Muscle of back (tissue), 3 donors: ENCODE measurements at regions not wholly inside any gene's neighbourhood (a gene's known extent, or its start where the extent isn't known, plus 50 kb on each side); places are given as distances from the start of the nearest gene placed in this dataset.
"Not testable (repeated sequence)": the region's sequence is repeated elsewhere in the genome, so short reads cannot be mapped to it uniquely, and the experiment has no call there.

Source experiments
- DNase-seq, 3 donors: peaks; one replicate each; pipeline versions ENCODE4 v3.0.0 to v3.0.0-alpha.2; 2013

DNA sequence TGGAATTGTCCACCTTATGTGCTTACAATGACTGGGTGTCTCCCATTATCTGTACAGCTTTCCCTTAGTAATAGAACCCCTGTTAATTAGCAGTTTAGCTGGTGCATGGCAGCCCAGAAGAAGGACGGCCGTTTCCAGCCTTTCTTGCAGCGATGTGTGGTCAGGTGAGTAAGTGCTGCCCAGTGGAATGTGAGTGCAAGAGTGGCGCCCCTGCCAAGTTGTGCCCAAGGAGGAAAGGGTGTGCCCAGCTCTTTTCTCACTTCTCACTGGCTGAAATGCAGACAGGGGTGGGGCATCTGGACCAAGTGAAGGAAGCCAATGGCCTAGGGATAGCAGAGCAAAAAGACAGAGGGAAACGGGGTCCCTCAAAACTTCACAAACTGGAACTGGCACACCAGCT is 296.8 kb downstream of the PREX1 start:
- no peak for DNase-seq

DNA sequence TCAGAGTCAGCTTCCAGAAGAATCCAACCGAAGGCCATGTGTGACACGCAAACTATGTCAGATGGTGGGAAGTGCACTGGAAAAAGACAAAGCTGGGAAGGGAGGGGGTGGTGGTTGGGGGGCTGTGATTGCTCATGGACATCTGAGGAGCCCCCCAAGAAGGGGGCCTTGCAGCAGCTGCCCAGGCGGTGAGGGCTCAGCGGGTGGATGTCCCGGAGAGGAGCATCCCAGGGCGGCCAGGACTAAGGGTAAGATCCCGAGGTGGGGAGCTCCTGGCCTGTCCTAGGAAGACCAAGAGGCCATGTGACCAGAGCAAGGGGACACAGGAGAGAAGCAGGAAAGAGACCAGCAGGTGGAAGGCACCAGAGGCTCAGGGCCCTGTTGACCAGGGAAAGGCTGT is 299.5 kb downstream of the PREX1 start:
- DNase-seq = no peak

- DNase-seq = no peak
Observed at GRCh38 chr20:48527771-48528170, 300.0 kb downstream of the PREX1 start.

GRCh38 chr20:48526936-48527335 is 300.9 kb downstream of the PREX1 start:
- no peak for DNase-seq

DNA sequence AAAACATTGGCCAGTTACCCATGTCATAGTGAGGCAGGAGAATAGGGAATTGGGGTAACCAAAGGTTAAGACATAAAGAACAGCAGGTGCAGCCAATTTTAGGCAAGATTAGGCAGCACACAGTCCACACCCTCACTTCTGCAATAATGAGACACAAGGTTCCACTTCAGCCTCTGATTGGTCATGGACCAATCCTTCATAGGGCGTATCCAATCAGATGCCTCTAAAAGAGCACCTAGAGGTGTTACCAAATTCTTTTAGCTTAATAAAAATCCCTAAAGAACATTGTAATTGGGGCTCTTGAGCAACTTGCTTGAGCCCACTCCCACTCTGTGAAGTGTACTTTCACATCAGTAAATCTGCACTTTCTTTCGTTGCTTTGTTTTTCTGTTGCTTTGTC is 302.4 kb downstream of the PREX1 start:
- DNase-seq = no peak

DNA sequence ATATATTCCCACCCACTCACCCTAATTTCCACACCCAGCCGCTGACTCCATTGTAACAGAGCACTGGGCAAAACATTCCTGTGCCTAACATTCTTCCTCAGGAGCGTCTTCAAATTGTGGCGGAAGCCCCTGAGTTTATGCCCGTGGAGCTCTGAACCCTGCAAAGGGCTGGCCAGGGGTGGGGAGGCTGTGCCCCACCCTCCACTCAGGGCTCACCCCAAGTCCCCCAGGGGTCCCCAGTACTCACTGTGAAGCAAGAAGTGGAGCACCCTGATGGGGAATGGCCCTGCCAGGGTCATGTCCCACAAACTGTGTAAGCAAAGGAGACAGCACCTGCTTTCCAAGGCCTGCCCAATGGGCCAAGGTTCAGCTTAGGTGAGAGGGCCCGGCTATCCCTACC is 303.2 kb downstream of the PREX1 start:
- no peak for DNase-seq

DNA sequence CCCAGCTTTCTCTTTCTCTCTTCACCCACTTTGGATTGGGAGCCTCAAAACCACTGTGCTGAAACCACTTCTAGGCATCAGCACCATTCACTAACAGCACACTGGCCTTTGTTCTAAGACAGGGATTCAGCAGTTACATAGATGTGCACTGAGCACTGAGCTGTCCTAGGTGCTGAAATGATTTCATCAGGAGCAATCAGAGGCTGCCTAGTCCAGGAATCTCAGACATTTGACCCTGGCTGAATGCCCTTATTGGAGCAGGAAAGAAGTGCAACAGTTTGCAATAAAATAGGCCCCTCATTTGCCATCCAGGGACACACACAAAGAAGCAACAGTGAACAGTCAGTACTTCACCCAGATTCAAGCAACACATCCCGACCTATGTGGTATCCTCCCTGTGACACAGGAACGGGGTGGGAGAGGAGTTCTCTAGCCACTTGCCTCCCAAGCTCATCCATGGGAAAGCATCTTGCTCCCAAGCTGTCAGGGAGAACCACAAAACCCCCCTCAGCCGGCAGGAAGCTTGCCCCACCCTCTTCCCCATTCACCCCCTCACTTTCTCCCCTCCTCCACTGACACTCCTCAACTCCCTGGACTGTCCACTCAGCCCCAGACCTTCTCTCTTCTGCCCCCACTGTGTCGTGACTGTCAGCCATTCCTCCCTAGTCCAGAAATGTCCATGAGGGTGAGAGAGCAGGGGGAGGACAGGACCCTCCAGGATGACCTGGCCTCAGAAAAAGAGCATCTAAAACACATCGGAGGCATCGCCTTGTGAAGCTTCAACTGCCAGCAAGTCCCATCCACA is 304.4 kb downstream of the PREX1 start:
- peak; percentile 59 to 86 (median 80) for DNase-seq

GRCh38 chr20:48521121-48521520 is 306.7 kb downstream of the PREX1 start:
- DNase-seq = no peak

DNA sequence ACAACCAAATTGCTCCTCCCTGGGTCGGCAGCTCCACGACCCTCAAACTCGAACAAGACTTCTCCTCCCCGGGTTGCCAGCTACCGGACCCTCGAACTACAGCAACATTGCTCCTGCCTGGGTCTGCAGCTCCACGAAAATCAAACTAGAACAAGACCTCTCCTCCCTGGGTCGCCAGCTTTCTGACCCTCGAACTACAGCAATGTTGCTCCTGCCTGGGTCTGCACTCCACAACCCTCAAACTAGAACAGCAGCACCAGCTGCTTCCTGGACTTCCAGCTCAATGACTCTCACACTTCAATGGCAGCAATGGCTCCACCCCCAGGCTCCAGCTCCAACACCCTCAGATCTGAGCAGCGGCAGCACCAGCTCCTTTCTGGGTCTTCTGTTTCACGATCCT is 311.6 kb downstream of the PREX1 start:
- peak in 1 of 3 donors; percentile 30 for DNase-seq

DNA sequence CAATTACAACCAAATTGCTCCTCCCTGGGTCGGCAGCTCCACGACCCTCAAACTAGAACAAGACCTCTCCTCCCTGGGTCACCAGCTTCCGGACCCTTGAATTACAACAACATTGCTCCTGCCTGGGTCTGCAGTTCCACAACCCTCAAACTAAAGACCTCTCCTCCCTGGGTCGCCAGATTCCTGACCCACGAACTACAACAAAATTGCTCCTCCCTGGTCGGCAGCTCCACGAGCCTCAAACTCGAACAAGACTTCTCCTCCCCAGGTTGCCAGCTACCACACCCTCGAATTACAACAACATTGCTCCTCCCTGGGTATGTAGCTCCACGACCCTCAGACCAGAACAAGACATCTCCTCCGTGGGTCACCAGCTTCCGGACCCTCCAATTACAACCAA is 313.2 kb downstream of the PREX1 start:
- DNase-seq = not testable (repeated sequence)

GRCh38 chr20:48512539-48512938 is 315.3 kb downstream of the PREX1 start:
- not testable (repeated sequence) for DNase-seq

GRCh38 chr20:48505066-48505465 is 322.7 kb downstream of the PREX1 start:
- DNase-seq = not testable (repeated sequence)

- no peak for DNase-seq
Observed at GRCh38 chr20:48503166-48503815, 324.5 kb downstream of the PREX1 start.

- no peak for DNase-seq
Observed at GRCh38 chr20:48502758-48503157, 325.0 kb downstream of the PREX1 start.

DNA sequence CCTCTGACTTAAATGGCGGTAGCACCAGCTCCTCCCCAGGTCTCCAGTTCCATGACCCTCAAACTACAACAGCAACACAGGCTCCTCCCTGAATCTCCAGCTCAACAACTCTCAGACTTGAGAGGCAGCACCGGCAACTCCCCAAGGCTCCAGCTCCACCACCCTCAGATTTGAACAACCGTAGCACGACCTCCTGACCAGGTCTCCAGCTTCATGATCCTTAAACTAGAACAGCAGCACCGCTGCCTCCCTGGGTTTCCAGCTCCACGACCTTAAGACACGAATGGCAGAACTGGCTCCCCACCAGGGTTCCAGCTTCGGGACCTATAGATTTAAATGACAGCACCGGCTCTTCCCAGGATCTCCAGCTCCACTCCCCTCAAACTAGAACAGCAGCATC is 325.8 kb downstream of the PREX1 start:
- DNase-seq = no peak

DNA sequence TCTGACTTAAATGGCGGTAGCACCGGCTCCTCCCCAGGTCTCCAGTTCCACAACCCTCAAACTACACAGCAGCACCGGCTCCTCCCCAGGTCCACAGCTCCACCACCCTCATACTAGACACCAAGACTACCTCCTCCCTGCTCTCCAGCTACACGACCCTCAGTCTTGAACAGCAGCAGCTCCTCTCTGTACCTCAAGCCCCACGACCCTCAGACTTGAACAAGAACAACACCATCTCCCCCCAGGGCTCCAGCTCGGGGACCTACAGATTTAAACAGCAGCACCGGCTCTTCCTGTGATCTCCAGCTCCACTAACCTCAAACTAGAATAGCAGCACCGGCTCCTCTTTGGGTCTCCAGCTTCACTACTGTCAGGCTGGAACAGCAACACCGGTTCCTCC is 326.9 kb downstream of the PREX1 start:
- DNase-seq = not testable (repeated sequence)

DNA sequence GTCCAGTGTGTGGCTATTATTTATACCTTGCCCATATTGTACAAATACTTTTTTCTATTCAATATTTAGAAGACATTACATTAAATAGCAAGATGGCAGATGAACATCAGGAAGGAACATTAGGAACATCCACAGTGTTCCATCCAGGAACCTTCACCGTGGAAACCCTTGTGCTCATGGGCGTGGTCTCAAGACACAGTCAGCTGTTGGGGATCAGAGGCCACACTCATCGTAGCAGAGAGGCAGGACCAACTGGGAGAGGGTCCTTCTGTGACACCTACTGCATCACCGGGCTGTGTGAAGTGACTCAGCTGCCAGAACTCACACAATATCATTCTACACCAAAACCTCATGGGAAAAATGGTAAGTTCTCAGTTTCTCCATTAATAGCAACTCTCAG is 328.9 kb downstream of the PREX1 start:
- not testable (repeated sequence) for DNase-seq

DNA sequence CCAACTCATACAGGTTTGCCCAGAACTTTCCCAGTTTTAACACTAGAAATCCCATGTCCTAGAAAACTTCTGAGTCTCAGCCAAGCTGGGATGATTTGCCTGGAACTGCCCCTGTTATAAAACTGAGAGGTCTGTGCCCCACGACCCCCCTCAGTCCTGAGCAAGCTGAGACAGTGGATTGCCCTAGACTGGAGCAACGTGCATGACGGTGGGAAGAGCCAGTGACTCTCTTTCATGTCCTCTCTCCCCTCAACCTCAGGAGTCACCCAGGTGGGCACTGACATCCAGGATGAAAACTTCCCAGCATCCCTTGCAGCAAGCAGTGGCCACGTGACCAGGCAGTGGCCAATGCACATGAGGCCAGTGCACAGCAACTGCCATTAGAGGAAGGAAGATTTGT is 329.7 kb downstream of the PREX1 start:
- DNase-seq = not testable (repeated sequence)

GRCh38 chr20:48493966-48494365 is 333.8 kb downstream of the PREX1 start:
- DNase-seq = no peak

DNA sequence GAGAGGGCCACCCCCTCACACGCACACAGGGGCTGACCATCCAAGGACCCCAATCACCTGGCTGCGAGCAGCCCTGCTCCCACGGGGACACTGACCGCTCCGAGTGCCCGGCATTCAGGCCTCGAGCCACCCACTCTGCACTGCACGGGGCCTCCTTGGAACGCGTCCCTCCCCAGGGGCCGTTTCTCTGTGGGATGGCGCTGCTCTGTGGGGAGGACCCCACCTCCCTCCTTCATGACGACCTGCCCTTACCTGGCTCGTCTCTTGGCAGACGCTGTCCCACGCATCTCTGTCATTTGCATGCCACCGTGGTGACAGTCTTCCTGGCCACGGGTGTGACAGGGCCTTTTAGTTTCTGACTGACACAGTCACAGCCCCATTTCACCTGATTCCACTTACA is 334.5 kb downstream of the PREX1 start:
- not testable (repeated sequence) for DNase-seq

- no peak for DNase-seq
Observed at GRCh38 chr20:48492715-48493070, 335.1 kb downstream of the PREX1 start.

DNA sequence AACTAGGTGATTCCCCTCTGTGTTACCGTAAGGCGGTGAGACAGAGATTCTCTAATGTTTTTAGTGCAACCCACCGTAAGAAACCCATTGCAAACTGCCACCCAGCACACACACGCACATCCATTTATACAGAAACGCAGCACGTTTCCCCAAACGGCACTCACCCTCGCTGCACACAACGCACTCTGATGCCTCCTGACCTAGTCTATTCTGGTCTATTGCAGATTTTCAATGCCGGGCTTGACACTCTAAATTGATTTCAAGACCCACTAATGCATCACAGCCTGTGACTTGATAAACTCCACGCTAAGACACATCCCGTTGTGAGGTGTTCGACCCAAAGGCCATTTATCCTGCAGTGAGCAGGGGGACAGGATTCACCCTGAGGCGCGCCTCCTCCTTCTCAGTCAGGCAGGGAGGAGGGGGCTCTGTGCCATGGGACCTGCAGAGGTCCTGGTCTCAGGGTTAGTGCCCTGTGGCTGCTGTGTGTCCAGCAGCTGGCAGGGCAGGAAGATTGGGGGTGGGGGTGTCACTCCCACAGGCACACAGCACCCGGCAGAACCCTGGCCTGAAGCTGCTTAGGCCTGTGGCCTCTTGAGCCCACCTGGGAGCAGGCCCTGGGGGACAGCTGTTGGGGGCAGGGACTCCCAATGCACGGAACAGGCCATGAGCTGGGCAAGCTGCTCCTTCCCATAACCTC is 335.6 kb downstream of the PREX1 start:
- DNase-seq = no peak
